GM19239 (cell line): ENCODE measurements at regions not wholly inside any gene's neighbourhood (a gene's known extent, or its start where the extent isn't known, plus 50 kb on each side); places are given as distances from the start of the nearest gene placed in this dataset.
A peak's percentile ranks its signal among the peaks of the same experiment; 100 is the strongest.
"Not testable (repeated sequence)": the region's sequence is repeated elsewhere in the genome, so short reads cannot be mapped to it uniquely, and the experiment has no call there.

ENCODE experiments used
- DNase-seq: peaks from one replicate; pipeline ENCODE4 v3.0.0; 2011; ENCODE audit warnings: low spot score; ENCODE audit not compliant: insufficient read length
- FAIRE-seq: peaks from 2 replicates; lab custom pipeline; 2011; peaks lifted over from hg19 to GRCh38; lab: Jason Lieb, UNC

DNA sequence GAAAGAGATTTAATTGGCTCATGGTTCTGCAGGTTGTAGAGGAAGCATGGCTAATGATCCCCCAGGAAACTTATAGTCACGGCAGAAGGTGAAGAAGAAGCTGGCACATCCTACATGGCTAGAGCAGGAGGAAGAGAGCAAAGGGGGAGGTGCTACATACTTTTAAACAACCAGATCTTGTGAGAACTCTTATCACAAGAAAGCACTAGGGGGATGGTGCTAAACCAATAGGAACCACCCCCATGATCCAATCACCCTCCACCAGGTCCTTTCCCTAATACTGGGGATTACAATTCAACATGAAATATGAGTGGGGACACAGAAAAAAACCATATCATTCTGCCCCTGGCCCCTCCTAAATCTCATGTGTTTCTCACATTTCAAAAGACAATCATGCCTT lies 147.2 kb upstream of the EPB41L4A start:
- FAIRE-seq (no peak), DNase-seq (no peak)

DNA sequence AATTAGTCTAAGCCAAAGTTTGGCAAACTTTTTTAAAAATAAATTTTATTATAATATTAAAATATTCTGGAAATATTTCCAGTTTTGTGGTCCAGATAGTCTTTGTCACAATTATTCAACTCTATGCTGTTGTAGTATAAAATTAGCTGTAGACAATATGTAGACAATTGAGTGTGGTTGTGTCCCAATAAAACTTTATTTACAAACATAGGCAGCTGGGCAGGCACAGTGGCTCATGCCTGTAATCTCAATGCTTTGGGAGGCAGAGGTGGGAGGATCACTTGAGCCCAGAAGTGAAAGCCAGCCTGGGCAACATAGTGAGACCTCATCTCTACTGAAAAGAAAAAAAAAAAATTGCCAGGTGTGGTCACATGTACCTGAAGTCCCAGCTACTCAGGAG lies 150.5 kb upstream of the EPB41L4A start:
- DNase-seq (no peak), FAIRE-seq (no peak)

DNA sequence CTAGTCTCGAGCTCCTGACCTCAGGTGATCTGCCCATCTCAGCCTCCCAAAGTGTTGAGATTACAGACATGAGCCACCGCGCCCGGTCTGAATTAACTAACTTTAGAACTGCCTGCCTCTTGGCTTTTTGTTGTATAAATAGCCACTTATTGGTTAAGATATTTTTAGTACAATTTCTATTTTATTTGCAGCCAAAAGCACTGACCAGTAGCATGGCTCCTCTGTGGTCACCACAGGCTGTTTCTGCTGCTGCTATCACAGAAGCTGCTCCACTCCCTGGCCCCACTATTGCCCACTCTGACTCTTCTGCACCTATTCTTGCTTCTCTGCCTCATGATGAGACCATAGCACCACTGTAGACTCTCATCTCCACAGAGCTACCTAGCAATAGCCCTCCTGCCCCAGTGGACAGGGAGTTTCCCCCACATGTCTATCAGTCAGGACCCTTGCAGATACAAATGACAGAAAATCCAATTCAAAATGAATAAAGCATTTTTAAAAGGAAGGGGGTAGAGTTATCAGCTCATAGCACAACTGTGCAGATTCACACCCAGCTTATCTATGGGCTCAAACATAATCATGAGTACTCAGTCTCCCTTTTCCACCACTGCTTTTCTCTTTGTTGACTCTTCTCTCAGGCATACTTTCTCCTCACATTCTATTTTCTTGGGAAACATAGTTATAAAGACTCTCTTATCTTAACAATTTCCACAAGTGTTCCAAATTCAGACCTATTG lies 151.8 kb upstream of the EPB41L4A start:
- no peak for FAIRE-seq
- no peak for DNase-seq

DNA sequence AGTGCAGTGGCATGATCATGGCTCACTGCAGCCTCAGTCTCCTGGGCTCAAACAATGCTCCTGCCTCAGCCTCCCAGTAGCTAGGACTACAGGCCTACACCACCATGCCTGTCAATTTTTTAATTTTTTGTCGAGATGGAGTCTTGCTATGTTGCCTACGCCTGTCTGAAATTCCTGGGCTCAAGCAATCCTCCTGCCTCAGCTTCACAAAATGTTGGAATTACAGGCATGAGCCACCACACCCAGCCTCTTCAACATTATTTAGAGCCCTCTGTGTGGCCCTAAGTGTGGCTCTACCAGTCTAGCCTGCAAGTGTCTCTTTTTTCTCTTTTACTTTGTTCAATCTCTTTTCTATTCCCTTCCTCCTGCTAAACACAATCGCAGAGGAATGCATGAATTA lies 154.4 kb upstream of the EPB41L4A start:
- no peak for FAIRE-seq
- DNase-seq, result no peak

DNA sequence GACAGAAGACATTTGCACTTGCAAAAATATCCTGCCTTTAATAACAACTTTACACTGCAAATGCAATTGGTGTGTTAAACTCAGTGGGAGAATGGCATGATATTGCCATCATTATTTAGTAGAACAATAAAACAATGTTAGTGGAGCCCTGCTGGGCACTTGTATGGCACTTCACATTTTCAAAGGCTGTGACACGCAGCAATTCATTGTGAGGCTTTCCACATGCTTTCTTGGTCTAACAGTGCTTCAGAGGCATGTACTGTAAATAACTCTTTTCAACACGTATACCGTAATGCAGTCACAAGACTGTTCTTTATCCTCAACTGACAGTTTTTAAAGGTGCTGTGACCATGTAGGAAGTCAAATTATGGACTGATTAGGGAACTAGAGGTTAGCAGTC lies 155.5 kb upstream of the EPB41L4A start:
- FAIRE-seq (no peak), DNase-seq (no peak)

DNA sequence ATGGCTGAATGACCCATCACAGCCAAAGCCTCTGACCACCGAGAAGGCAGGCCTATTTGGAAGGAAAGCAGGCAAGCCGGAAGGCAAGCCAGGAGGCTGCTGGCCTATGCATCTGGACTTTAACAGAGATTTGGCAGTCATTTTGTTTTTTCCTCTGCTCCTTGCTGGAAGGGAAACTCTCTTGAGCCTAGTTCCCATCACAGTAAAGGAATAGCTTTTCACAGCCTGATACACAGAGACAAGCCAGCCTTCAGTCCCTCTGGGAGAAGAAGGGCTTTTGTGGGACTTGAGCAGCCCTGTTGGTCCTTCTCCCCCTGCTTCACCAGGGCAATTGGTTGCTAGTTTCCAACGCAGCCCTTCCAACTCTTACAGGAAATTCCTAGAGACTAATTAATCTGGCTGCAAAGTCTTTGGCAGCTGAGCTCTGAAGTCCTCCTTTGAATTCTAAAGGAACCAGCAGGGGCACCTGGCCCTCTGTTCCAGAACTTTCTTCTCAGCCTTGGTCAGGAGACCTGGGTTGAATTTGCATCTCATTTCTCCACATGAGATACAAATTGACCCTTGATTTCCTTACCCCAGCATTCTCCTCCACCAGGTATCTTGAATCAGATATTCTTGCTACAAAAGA lies 157.3 kb upstream of the EPB41L4A start:
- DNase-seq (no peak), FAIRE-seq (no peak)

DNA sequence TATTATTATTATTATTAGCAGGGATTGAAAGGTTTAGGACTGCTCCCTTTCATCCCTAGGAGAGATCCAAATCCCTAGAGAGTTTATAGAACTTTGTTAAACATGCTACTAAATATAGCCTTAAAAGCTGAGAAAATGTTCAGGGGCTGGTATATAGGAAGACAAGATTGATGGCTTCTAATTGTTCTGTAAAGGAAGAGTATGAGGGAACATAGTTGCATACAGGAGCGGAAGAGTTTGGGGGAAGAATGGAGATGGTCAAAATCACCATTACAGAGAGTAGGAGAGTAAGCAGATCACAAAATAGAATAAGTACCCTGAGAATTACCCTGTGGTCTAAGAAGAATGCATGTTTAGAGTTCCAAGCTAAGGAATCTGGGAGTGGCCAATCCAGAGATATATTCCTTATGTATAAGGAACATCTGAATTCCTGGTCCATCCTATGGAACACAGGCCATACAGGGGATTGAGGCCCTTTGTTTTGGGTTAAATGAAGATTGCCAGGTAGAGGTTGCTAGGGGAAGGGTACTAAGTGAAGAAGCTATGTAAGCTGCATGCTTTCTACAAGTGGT lies 158.0 kb upstream of the APC start:
- FAIRE-seq (no peak), DNase-seq (no peak)

DNA sequence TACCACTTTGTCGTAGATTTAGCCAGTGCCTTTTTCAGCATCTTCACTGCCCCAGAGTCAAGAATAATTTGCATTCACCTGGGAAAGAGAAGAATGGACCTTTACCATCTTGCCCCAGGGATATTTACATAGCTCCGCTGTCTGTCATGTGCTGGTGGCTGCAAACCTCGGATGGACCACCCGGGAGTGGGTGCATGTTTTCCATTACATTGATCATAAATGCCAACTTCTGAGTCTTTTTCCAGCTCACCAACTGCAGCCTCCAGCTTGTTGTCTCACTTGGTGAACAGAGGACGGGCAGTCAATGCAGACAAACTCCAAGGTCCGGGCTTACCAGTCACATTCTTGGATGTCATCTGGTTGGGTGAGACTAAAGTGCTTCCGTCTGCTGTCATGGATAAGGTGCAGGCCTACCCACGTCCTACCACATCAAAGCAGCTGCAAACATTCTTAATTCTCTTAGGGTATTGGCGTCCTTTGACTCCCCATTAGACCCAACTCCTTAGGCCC lies 155.8 kb upstream of the APC start:
- no peak for DNase-seq
- no peak for FAIRE-seq

DNA sequence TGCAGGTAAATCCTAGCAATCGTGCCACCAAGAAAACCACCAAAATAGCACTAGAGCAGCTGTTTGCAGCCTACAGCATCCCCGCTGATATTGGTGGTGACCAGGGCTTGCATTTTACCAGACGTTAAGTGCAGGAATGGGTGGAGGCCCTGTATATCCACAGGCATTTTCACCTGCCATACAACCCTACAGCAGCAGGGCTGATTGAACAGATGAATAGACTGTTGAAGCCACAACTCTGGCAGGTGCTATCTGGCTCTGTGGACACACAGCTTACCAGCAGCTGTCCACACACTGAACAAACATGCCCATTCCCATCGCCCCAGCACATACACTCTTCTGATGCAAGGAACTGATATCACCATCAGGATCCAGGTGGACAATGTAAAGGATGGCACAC lies 154.5 kb upstream of the APC start:
- no peak for FAIRE-seq
- no peak for DNase-seq

DNA sequence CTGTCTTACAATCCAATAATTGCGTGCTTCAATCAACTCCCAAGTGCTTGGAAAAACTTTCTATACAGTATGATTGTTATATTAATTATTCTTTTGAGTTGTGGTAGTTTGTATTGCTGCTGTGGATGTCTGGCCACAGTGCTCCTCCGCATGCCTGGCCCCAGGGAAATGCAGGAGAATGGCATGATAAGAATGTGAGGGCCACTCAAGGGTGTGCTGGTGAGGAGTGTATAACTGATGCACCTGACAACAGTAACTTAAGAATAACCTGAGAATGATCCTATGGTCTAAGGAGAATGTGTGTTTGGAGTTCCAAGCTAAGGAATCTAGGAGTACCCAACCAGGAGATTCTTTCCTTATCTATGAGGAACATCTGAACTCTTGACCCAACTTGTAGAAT lies 152.9 kb upstream of the APC start:
- FAIRE-seq, result no peak
- no peak for DNase-seq

DNA sequence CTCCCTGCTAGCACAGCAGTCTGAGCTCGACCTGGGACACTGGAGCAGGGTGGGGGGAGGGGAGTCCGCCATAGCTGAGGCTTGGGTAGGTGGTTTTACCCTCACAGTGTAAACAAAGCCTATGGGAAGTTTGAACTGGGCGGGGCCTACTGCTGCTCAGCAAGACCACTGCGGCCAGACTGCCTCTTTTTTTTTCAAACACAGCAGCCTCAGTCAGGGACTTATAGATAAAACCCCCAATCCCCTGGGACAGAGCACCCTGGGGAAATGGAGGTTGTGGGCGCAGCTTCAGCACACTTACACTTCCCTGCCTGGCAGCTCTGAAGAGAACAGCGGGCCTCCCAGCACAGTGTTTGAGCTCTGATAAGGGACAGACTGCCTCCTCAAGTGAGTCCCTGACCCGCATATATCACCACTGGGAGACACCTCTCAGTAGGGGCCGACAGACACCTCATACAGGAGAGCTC lies 151.1 kb upstream of the APC start:
- DNase-seq (no peak), FAIRE-seq (no peak)

DNA sequence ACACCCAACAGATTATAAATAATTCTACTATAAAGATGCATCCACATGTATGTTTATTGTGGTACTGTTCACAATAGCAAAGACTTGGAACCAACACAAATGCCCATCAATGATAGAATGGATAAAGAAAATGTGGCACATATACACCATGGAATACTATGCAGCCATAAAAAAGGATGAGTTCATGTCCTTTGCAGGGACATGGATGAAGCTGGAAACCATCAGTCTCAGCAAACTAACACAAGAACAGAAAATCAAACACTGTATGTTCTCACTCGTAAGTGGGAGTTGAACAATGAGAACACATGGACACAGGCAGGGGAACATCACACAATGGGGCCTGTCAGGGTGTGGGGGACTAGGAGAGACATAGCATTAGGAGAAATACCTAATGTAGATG lies 146.8 kb upstream of the APC start:
- not testable (repeated sequence) for FAIRE-seq

DNA sequence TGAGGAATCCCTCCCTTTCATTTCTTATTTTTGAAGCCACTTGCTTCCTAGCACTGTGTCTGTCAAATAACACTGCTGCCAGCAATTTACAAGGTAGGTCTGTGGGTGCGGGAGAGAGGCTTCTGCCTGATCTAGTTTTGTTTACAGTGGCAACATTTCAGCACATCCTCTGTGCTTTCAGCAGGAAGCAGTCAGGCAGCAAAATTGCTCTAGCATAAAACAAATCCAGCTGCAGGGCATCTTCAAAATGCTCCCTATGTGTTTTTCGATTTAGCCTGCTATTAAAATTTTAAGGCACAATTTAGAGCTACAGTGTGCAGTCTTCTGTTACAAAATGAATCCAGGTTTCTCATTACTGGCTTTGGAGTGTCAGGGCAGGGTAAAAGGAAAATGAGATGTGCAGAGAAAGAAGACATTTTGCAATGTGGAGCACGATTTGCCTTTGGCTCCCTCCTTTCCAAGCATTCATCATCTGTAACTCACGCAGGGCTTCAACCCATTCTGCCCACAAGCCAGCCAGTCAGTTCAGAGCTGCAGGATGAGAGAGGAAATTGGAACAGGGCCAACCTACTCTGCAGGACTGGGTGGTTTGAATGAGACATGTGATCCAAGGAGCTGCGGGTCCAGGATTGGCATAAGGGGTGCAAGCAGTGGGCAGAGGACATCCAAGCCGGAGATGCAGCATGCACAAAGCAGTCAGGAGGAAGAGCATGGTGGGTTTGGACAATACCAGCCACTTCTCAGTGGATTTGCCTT lies 143.4 kb upstream of the APC start:
- FAIRE-seq, result no peak
- DNase-seq, result no peak

More for the DNA sequence above, 146.8 kb upstream of the APC start:
- DNase-seq, result not testable (repeated sequence)

DNA sequence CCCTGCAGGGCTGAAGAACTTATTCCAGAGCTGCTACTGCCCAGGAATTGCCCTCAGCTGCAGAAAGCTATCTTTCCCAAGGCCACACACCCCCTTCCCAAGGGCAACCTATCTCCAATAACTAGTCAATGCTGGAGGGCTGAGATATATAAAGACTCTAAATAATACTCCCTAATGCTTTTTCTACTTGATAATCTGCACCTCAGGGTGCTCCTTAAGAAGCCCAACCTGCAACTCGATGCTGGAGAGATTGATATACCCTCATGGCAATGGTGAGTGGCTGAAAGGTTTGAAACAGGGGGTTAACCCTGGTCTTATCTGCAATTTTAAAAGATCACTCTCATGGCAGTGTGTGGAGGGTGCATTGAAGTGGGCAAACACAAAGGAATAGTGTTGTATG lies 142.7 kb upstream of the APC start:
- DNase-seq (no peak), FAIRE-seq (no peak)

DNA sequence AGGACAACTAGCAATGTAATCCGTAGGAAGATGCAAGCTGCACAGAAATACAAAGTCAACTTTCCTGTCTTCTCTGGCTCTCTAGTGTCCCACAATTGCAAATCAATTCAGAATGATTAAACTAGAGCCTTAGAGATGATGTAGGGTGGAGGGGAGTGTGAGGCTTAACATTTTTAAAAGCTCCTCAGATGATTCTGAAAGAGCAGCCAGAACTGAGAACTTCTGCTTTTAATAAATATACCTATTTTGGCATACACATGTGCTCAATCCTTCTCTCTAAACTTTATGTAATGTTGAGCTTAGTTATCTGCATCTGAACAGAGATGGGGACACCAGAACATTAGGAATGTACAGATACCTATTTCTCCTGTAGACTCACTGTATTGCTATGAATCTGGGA lies 139.9 kb upstream of the APC start:
- DNase-seq (no peak), FAIRE-seq (no peak)

DNA sequence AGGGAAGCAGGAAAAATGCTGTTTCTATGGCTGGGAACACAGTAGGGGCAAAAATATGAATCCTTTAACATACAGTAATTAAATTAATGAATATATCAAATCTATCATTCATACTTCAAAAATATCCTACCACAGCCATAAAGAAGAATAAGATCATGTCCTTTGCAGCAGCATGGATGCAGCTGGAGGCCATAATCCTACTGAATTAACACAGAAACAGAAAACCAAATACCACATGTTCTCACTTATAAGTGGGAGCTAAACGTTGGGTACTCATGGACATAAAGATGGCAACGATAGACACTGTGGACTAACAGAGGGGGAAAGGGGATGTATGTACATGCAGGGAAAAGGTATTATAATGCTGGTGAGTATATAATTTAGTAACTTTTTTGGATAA lies 137.2 kb upstream of the APC start:
- not testable (repeated sequence) for FAIRE-seq, DNase-seq

DNA sequence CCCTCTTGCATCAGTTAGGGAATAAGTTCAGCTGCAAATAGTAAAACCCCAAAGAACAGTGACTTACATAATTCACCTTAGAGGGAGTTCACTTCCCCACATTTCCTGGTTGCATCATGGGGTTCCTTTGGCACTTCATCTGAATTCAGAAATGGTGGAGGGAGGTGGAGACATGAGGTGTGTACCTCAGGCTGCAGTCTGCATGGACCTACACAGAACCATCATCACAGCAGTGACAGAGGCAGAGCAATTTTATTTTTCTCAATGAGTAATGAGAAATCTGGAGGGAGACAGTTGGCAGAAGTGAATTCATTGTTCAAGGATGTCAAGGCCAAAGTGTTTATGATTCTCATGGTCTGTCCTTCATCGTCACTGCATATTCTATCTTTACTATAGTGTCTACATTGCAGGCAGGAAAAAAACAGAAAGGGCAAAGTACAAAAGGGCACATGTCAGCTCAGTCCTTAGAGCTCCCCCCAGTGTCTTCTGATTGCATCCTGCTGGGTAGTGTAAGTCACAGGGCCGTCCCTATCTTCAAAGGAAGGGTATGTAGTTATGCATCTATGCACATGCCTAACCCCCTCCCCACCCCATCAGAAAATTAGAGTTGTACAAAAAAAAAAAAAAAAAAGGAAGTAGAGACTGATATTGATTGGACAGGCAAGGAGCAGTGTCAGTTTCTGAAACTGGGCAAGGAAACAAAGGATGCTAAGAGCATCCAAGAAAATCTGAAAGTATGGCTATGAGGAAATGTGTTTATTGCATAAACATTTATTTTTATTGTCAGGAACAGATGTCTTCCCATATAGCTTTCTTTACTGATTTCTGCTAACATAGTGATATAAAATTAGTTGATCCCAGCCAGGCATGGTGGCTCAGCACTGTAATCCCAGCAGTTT lies 132.7 kb upstream of the APC start:
- FAIRE-seq (peak; percentile 88), DNase-seq (no peak)

DNA sequence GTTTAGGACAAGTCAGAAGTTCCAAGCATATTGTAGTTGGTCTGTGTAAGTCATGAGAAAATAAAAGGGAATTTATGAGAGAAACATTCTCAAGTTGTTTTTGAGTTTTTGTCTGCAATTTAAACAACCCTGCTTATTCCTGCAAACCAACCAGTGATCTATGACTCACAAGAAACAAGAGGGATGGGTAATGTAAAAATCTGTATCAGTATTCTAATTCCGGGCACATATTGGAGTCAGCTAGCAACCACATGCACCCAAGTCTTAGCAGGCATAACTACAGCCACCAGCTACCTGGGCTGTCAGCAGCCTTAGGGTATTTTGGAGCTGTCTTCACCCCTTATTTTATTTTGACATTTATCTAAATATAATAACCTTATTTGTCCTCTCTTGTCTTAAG lies 128.7 kb upstream of the APC start:
- DNase-seq (no peak), FAIRE-seq (no peak)

DNA sequence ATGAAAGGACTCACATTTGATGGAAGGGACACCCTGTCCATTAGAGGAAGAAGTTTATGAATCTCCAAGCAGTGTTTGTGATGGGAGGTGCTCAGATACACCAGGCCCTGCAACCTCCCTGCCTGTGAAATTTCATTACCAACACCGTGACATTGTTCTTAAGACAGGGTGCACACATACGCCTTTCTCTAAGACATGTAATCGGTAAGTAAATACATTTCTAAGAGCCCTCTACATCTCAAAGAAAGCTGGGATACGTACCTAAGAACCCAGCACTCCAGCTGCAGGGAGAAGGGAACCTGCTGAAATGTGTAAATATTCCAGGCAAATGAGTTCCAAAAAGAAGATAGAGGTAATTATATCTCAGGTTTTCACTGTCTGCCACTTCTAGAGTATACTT lies 125.0 kb upstream of the APC start:
- FAIRE-seq (no peak), DNase-seq (no peak)

DNA sequence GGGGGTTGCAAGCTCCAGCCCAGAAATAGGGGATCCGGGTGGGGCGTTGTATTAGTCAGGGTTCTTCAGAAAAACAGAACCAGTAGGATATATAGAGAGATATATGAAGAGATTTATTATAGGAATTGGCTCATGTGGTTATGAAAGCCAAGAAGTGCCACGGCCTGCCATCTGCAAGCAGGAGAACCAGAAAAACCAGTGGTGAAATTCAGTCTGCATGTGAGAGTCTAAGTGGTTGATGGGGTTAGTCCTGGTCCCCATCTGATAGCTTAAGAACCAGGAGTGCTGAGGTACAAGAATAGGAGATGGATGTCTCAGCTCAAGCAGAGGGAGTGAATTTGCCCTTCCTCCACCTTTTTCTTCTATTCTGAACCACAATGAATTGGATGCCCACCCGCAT lies 123.4 kb upstream of the APC start:
- DNase-seq (no peak), FAIRE-seq (no peak)
